Right lobe of liver (tissue), 6 donors: ENCODE measurements at regions not wholly inside any gene's neighbourhood (a gene's known extent, or its start where the extent isn't known, plus 50 kb on each side); places are given as distances from the start of the nearest gene placed in this dataset.

ENCODE experiments used
- ATAC-seq, 4 donors: fragments of 200-7000 bp; cut with Tn5 transposase; one replicate each; pipeline ENCODE4 v1.9.1; 2020; ENCODE audit warnings: mild to moderate bottlenecking in 4 of 4, moderate library complexity in 4 of 4
- DNase-seq, 3 donors: peaks; one replicate each; pipeline ENCODE4 v3.0.0-alpha.2; 2020
- H3K27ac ChIP-seq, 3 donors: fragments of 200-600 bp; one replicate each; pipeline ENCODE4 v1.8.0; 2022
- H3K27me3 ChIP-seq, 2 donors: fragments of 200-600 bp; one replicate each; pipeline ENCODE4 v1.8.0; 2022
- H3K36me3 ChIP-seq, 4 donors: fragments of 200-600 bp; sonication (generic) in 1 of 4; one replicate each; pipeline versions ENCODE4 v1.5.1 to v1.8.0; 2017 to 2022; ENCODE audit warnings: control low read depth in 1 of 4
- H3K4me1 ChIP-seq, 4 donors: fragments of 200-600 bp; sonication (generic) in 1 of 4; one replicate each; pipeline versions ENCODE4 v1.5.1 to v1.8.0; 2017 to 2022; ENCODE audit warnings: control low read depth in 1 of 4
- H3K4me3 ChIP-seq, 3 donors: fragments of 200-600 bp; one replicate each; pipeline ENCODE4 v1.8.0; 2022
- H3K9me3 ChIP-seq, 4 donors: fragments of 200-600 bp; sonication (generic) in 1 of 4; one replicate each; pipeline versions ENCODE4 v1.5.1 to v1.8.0; 2017 to 2022; ENCODE audit warnings: control low read depth in 1 of 4
- CTCF ChIP-seq, 4 donors: fragments of 200-600 bp in 3 of 4; fragments of 450-650 bp in 1 of 4; IDR thresholded peaks; one replicate each; pipeline versions ENCODE4 v1.5.1 to v1.8.0; 2016 to 2022; ENCODE audit warnings: antibody characterized with exemption in 4 of 4, mild to moderate bottlenecking in 2 of 4
- POLR2A ChIP-seq: fragments of 450-650 bp; IDR thresholded peaks from one replicate; pipeline ENCODE4 v1.6.1; 2017; ENCODE audit warnings: antibody characterized with exemption, mild to moderate bottlenecking
- WGBS: methylation state at CpG from one replicate; pipeline ENCODE4 v1.1.6; 2018; ENCODE audit warnings: low coverage, low lambda C conversion rate; ENCODE audit not compliant: insufficient coverage; ENCODE audit errors: missing lambda C conversion rate; 5-methylcytosine and 5-hydroxymethylcytosine counted together
- intact Hi-C, 2 donors: fragments of 100-400 bp; cut with DNase I; formaldehyde crosslinking; loops; one replicate each; pipeline versions ENCODE4 v1.11.2 to v1.14.1; 2022
- donor health status: DM: no; HTN: yes; CAD: no.
- donor health status: DM: no; HTN: no; CAD: no.
- donor health status: DM: no; HTN: no; CAD: no.
- donor health status: DM: no; HTN: yes; CAD: no.
- donor health status: DM: no; HTN: yes; CAD: no.

- WGBS: 57% methylated on average over 7 of the region's 9 CpGs
- Histone ChIP-seq H3K4me3 (no peak overlapping the region), H3K4me1 (no peaks in the 10 kb centered on the region)
Observed at GRCh38 chr3:38969317-38970235, 82.2 kb downstream of the SCN11A start.

GRCh38 chr3:38968891-38969290 lies 82.9 kb downstream of the SCN11A start:
- TF ChIP-seq CTCF (IDR thresholded peaks at IDR 0.05): no peak
- TF ChIP-seq POLR2A: no peak
- H3K4me3 ChIP-seq: no peak overlapping the region
- no peaks in the 10 kb centered on the region for H3K4me1 ChIP-seq
- DNase-seq: no peak
- 88% methylated on average over 2 of the region's 2 CpGs for WGBS
- H3K36me3 ChIP-seq: no peaks in the 10 kb centered on the region
- no peaks in the 10 kb centered on the region for H3K9me3 ChIP-seq
- H3K27me3 ChIP-seq: no peaks in the 10 kb centered on the region
- no peak for ATAC-seq
- no peak overlapping the region for H3K27ac ChIP-seq
- intact Hi-C loops: no loop called here

More at GRCh38 chr3:38969317-38970235, 82.2 kb downstream of the SCN11A start:
- no peak for TF ChIP-seq POLR2A
- no peak for TF ChIP-seq CTCF (IDR thresholded peaks at IDR 0.05)
- DNase-seq: no peak
- intact Hi-C loops: no loop called here
- Histone ChIP-seq H3K27ac (no peak overlapping the region), H3K36me3 (no peaks in the 10 kb centered on the region), H3K27me3 (no peaks in the 10 kb centered on the region), H3K9me3 (no peaks in the 10 kb centered on the region)
- no peak for ATAC-seq

GRCh38 chr3:38968403-38968802 lies 83.3 kb downstream of the SCN11A start:
- Histone ChIP-seq H3K36me3 (no peaks in the 10 kb centered on the region), H3K27ac (no peak overlapping the region), H3K27me3 (no peaks in the 10 kb centered on the region), H3K9me3 (no peaks in the 10 kb centered on the region), H3K4me3 (no peak overlapping the region), H3K4me1 (no peaks in the 10 kb centered on the region)
- no peak for TF ChIP-seq POLR2A
- no peak for ATAC-seq
- no peak for DNase-seq
- WGBS: 72% methylated on average over 4 of the region's 4 CpGs
- intact Hi-C loops: no loop called here

GRCh38 chr3:38967693-38967989 lies 84.1 kb downstream of the SCN11A start:
- Histone ChIP-seq H3K4me3 (no peak overlapping the region), H3K9me3 (no peaks in the 10 kb centered on the region), H3K27me3 (no peaks in the 10 kb centered on the region), H3K4me1 (no peaks in the 10 kb centered on the region), H3K36me3 (no peaks in the 10 kb centered on the region), H3K27ac (no peak overlapping the region)
- TF ChIP-seq POLR2A: no peak
- TF ChIP-seq CTCF (IDR thresholded peaks at IDR 0.05): no peak
- WGBS: 13% methylated on average over 1 of the region's 1 CpG
- no peak for DNase-seq
- intact Hi-C loops: no loop called here
- ATAC-seq: no peak

- intact Hi-C loops: no loop called here
- H3K4me3 ChIP-seq: no peak overlapping the region
- 66% methylated on average over 2 of the region's 4 CpGs for WGBS
Observed at GRCh38 chr3:38966811-38967692, 84.7 kb downstream of the SCN11A start.

More at GRCh38 chr3:38966811-38967692, 84.7 kb downstream of the SCN11A start:
- Histone ChIP-seq H3K27me3 (no peaks in the 10 kb centered on the region), H3K27ac (no peak overlapping the region), H3K36me3 (no peaks in the 10 kb centered on the region), H3K4me1 (no peaks in the 10 kb centered on the region), H3K9me3 (no peaks in the 10 kb centered on the region)
- ATAC-seq (no peak), DNase-seq (no peak)
- TF ChIP-seq CTCF (IDR thresholded peaks at IDR 0.05) (no peak), POLR2A (no peak)
